HG02973 (cell line): ENCODE measurements at regions not wholly inside any gene's neighbourhood (a gene's known extent, or its start where the extent isn't known, plus 50 kb on each side); places are given as distances from the start of the nearest gene placed in this dataset.
"Not testable (repeated sequence)": the region's sequence is repeated elsewhere in the genome, so short reads cannot be mapped to it uniquely, and the experiment has no call there.

Experiments used
- ATAC-seq: cut with Tn5 transposase; IDR thresholded peaks from one replicate; pipeline ENCODE4 v1.9.1; 2021; ENCODE audit warnings: moderate library complexity; ENCODE audit not compliant: unreplicated experiment

GRCh38 chr4:3865986-3866812 lies 100.0 kb downstream of the ADRA2C start:
- ATAC-seq = no peak

- no peak for ATAC-seq
These were observed 100.6 kb downstream of the ADRA2C start for GRCh38 chr4:3866813-3867129.

- ATAC-seq = no peak
These were observed 101.4 kb downstream of the ADRA2C start for GRCh38 chr4:3867403-3868100.

GRCh38 chr4:3868211-3869173 lies 102.3 kb downstream of the ADRA2C start:
- no peak for ATAC-seq

GRCh38 chr4:3869174-3869572 lies 103.0 kb downstream of the ADRA2C start:
- ATAC-seq = no peak

- no peak for ATAC-seq
These were observed 103.7 kb downstream of the ADRA2C start for GRCh38 chr4:3869661-3870566.

- ATAC-seq = no peak
These were observed 104.4 kb downstream of the ADRA2C start for GRCh38 chr4:3870567-3870962.

- ATAC-seq = no peak
These were observed 105.1 kb downstream of the ADRA2C start for GRCh38 chr4:3871181-3871852.

GRCh38 chr4:3871881-3872833 lies 106.0 kb downstream of the ADRA2C start:
- no peak for ATAC-seq

- ATAC-seq = no peak
These were observed 106.7 kb downstream of the ADRA2C start for GRCh38 chr4:3872834-3873313.

GRCh38 chr4:3873408-3874027 lies 107.3 kb downstream of the ADRA2C start:
- no peak for ATAC-seq

- no peak for ATAC-seq
These were observed 107.8 kb downstream of the ADRA2C start for GRCh38 chr4:3874028-3874415.

GRCh38 chr4:3874525-3875110 lies 108.4 kb downstream of the ADRA2C start:
- ATAC-seq = no peak

- ATAC-seq = no peak
These were observed 109.3 kb downstream of the ADRA2C start for GRCh38 chr4:3875466-3875865.

- ATAC-seq = not testable (repeated sequence)
These were observed 110.1 kb downstream of the ADRA2C start for GRCh38 chr4:3876057-3876845.

GRCh38 chr4:3877236-3877635 lies 111.1 kb downstream of the ADRA2C start:
- no peak for ATAC-seq

- ATAC-seq = no peak
These were observed 111.7 kb downstream of the ADRA2C start for GRCh38 chr4:3877868-3878267.
